GM21529 (cell line): ENCODE measurements at regions not wholly inside any gene's neighbourhood (a gene's known extent, or its start where the extent isn't known, plus 50 kb on each side); places are given as distances from the start of the nearest gene placed in this dataset.
"Not testable (repeated sequence)": the region's sequence is repeated elsewhere in the genome, so short reads cannot be mapped to it uniquely, and the experiment has no call there.

Experiments used
- ATAC-seq: cut with Tn5 transposase; IDR thresholded peaks from one replicate; pipeline ENCODE4 v1.9.1; 2021; ENCODE audit not compliant: unreplicated experiment

DNA sequence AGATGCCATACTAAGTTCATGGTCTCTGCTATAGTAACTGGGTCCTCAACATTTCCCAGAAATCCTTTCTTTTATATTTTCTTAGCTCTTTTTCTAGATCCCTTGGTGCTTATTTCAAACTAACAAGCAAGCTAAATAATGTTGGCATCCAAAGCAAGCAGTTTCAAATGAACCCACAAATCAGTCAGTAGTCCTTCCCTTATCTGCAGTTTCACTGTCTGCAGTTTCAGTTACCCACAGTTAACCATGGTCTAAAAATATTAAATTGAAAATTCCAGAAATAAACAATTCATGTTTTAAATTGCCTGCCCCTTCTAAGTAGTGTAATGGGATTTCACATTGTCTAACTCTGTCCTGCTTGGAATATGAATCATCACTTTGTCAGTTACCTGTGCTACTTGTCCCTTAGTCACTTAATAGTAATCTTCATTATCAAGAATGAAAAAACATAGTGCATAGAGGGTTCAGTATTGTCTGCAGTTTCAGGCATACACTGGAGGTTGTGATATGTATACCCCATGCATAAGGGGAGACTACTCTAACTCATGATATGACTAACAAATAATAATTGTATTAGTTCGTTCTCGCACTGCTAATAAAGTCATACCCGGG is 633.7 kb downstream of the MECOM start:
- ATAC-seq: no peak

- ATAC-seq: no peak
Observed at GRCh38 chr3:169028716-169029115, 634.8 kb downstream of the MECOM start.

- no peak for ATAC-seq
Observed at GRCh38 chr3:169026543-169027182, 636.8 kb downstream of the MECOM start.

DNA sequence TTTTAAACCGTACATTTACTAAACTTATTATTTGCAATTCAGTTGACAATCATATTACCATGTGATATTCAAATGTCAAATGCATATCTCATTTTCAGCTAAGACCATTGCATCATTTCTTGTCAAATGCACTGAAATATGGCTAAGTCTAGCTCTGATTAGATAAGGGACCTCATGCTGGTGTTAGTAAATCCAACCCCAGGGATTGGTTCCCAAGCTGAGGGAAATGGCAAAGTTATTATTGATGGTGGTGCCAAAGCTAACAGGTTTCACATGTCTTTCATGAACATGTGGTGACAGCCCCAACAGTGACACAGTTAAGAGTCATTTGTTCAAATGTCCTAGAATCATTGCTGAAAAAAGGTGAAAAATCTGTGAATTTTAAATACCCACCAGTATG is 641.1 kb downstream of the MECOM start:
- no peak for ATAC-seq

GRCh38 chr3:169020371-169020770 is 643.1 kb downstream of the MECOM start:
- no peak for ATAC-seq

DNA sequence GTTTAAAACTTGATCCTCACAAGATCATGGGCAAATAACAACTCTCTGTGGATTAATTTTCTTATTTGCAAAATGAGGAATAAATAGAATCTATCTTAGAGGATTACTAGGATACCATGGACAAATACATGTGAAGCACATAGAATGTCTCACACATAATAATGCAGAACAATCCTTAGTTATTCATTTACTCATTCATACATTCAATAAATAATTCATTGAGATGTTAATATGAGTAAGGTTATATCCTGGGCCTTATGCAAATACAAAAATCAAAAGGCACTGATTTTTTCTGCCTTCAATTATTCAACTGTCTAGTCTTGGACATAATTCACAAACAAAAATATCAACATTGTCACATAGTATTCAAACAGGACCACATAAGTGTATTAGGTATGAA is 654.1 kb downstream of the MECOM start:
- ATAC-seq: no peak

DNA sequence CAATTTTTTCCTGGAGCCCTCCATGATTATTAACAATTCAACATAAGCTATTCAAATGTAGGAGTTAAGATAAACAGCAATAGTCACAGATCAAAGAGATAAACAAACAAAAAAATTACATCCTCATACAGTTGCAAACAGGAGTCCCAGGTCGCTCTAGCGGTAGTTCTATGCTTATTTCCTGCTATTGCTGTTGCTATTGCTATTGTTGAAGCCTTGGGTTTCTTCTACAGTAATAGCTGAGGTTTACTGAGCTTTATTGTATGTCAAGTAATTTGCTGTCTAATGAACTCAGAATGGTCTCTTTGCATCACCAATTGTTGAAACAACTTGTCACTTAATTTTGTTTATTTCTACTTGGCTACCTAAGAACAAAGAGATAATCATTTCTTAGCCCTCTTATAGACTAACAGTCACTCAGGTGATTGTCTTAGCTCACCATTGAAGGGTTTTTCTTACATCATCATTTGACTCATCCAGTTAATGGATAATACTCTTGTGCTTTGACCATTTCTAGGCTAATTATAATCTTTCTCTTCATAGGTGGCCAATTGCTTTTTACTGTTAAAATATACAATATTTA is 654.6 kb downstream of the MECOM start:
- no peak for ATAC-seq

- no peak for ATAC-seq
Observed at GRCh38 chr3:169007145-169007544, 656.4 kb downstream of the MECOM start.

DNA sequence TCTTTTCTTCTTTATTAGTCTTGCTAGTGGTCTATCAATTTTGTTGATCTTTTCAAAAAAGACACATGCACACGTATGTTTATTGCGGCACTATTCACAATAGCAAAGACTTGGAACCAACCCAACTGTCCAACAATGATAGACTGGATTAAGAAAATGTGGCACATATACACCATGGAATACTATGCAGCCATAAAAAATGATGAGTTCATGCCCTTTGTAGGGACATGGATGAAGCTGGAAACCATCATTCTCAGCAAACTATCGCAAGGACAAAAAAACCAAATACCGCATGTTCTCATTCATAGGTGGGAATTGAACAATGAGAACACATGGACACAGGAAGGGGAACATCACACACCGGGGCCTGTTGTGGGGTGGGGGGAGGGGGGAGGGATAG is 657.1 kb downstream of the MECOM start:
- ATAC-seq: not testable (repeated sequence)

- no peak for ATAC-seq
Observed at GRCh38 chr3:169002689-169003088, 660.8 kb downstream of the MECOM start.

DNA sequence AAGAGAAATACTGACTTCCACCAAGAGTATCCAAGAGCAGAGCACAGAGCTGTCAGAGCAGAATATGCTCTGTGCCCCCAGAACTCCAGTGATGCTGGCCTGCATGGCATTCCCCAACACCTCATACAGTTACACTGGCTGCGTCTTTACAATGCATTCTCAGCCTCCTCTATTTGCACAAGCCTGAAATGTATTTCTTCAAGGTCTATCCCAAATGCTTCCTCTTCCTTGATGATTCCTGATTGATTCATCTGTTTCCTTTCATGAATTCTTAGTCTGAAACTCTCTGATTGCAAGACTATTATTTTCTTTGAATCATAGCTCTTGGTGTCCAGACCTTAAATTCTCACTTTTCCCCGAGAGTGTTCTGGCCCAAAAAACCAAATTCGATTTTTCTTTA is 664.7 kb downstream of the MECOM start:
- ATAC-seq: no peak

GRCh38 chr3:168997488-168997887 is 666.0 kb downstream of the MECOM start:
- no peak for ATAC-seq

GRCh38 chr3:168996622-168997021 is 666.9 kb downstream of the MECOM start:
- ATAC-seq: no peak

DNA sequence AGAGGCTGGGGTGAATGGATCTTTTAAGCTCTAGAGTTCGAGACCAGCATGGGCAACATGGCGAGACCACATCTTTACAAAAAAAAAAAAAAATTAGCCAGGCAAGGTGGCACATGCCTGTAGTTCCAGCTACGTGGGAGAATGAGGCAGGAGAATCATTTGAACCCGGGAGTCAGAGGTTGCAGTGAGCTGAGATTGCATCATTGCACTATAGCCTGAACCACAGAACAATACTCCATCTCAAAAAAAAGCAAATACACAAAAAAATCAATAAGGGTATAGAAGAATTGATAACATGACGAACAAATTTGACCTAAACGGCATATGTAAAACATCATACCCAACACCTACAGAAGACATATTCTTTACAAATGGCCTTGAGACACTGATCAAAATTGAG is 668.4 kb downstream of the MECOM start:
- ATAC-seq: no peak

DNA sequence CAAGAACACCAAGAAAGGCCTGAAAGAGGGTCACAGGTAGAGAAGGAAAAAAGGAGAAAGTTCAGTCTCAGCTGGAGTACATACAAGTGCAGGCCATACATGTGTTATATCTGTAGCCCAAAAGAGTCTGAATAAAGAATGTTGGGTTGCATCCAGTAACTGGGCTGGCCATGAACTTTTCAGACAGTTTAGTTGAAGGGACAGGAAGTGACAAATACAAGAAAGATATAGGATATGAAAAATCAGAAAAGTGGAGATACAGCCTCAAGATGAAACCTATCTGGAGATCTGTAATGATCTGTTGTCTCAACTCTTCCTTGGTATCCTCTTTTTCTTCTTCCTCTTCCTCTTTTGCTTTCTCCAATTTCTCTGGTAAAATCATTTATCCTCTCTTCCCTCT is 671.7 kb downstream of the MECOM start:
- ATAC-seq: no peak

- ATAC-seq: no peak
Observed at GRCh38 chr3:168990621-168991020, 672.9 kb downstream of the MECOM start.

DNA sequence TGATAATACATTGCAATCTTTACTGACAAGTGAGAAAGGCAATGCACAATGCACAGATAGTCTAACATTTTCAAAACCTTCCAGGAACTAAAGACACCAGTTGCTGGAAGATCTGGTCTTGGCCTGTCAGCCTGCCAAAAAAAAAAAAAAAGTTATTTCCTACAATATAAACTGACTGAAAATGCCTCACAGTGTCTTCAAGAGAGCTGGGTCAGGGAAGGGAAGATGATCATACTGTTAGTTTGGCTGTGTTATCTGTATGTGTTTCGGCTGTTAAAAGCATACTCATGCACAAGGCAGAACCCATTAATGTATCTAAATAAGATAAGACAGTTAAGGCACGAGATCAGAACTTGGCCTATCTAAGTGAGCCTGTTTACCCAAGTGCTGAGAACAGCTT is 673.4 kb downstream of the MECOM start:
- no peak for ATAC-seq

DNA sequence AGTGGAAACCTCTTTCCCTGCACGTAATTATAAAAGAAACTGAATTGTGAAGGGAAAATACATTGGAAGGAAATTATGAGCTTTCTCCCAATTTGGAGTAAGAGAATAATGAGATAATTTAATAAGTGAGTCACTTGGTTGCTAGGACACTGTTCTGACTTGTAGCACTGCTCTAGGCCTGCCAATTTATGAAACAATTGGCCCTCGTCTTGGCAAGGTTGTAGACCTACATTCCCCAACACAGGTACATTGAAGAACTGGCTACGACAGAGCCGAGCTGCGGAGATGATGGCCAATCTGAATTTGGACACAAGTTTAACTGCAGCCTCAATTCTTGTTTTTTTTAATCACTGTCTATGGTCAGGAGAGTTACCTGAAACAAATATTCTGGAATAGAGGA is 674.1 kb downstream of the MECOM start:
- ATAC-seq: no peak

- ATAC-seq: no peak
Observed at GRCh38 chr3:168988853-168989252, 674.7 kb downstream of the MECOM start.

- no peak for ATAC-seq
Observed at GRCh38 chr3:168984872-168985271, 678.6 kb downstream of the MECOM start.

GRCh38 chr3:168983046-168983445 is 680.5 kb downstream of the MECOM start:
- no peak for ATAC-seq

GRCh38 chr3:168981396-168981795 is 682.1 kb downstream of the MECOM start:
- no peak for ATAC-seq
